ENCODE measurements at regions not wholly inside any gene's neighbourhood (a gene's known extent, or its start where the extent isn't known, plus 50 kb on each side); places are given as distances from the start of the nearest gene placed in this dataset.

GRCh38 chr2:220676695-220677094 lies 895.4 kb downstream of the EPHA4 start:
- no peak for TF ChIP-seq CTCF (IDR thresholded peaks at IDR 0.05; ENCODE audit: low read length)
- TF ChIP-seq EZH2 (IDR thresholded peaks at IDR 0.05; ENCODE audit: borderline replicate concordance, low read length) = no peak

Measured in OCI-LY1 (cell line).